KG1 (cell line): ENCODE measurements at regions not wholly inside any gene's neighbourhood (a gene's known extent, or its start where the extent isn't known, plus 50 kb on each side); places are given as distances from the start of the nearest gene placed in this dataset.
"Not testable (repeated sequence)": the region's sequence is repeated elsewhere in the genome, so short reads cannot be mapped to it uniquely, and the experiment has no call there.

Experiments
- DNase-seq: peaks from one replicate; lab custom pipeline; 2025; lab: John Stamatoyannopoulos, UW

- no peak for DNase-seq
Measured at GRCh38 chr2:168300460-168300859, 53.1 kb upstream of the STK39 start.

GRCh38 chr2:168304024-168304681 is 56.8 kb upstream of the STK39 start:
- no peak for DNase-seq

GRCh38 chr2:168307379-168307778 is 60.0 kb upstream of the STK39 start:
- DNase-seq: no peak

GRCh38 chr2:168310580-168310979 is 63.2 kb upstream of the STK39 start:
- DNase-seq: no peak

GRCh38 chr2:168311261-168311910 is 64.0 kb upstream of the STK39 start:
- DNase-seq: no peak

- DNase-seq: no peak
Measured at GRCh38 chr2:168312036-168312822, 64.8 kb upstream of the STK39 start.

GRCh38 chr2:168314236-168314635 is 66.8 kb upstream of the STK39 start:
- no peak for DNase-seq

GRCh38 chr2:168315331-168316072 is 68.1 kb upstream of the STK39 start:
- no peak for DNase-seq

- DNase-seq: no peak
Measured at GRCh38 chr2:168316073-168316440, 68.7 kb upstream of the STK39 start.

GRCh38 chr2:168317282-168317681 is 69.9 kb upstream of the STK39 start:
- DNase-seq: no peak

GRCh38 chr2:168320267-168320666 is 72.9 kb upstream of the STK39 start:
- no peak for DNase-seq

- no peak for DNase-seq
Measured at GRCh38 chr2:168322325-168323007, 75.1 kb upstream of the STK39 start.

- no peak for DNase-seq
Measured at GRCh38 chr2:168323529-168324021, 76.2 kb upstream of the STK39 start.

GRCh38 chr2:168326572-168326971 is 79.2 kb upstream of the STK39 start:
- DNase-seq: no peak

- no peak for DNase-seq
Measured at GRCh38 chr2:168327328-168327727, 79.9 kb upstream of the STK39 start.

GRCh38 chr2:168328421-168328820 is 81.0 kb upstream of the STK39 start:
- no peak for DNase-seq

GRCh38 chr2:168330624-168331423 is 83.4 kb upstream of the STK39 start:
- no peak for DNase-seq

- not testable (repeated sequence) for DNase-seq
Measured at GRCh38 chr2:168335254-168335653, 87.9 kb upstream of the STK39 start.

- DNase-seq: no peak
Measured at GRCh38 chr2:168336786-168337388, 89.5 kb upstream of the STK39 start.

GRCh38 chr2:168338292-168338691 is 90.9 kb upstream of the STK39 start:
- no peak for DNase-seq
